HEK293 (cell line): ENCODE measurements at regions not wholly inside any gene's neighbourhood (a gene's known extent, or its start where the extent isn't known, plus 50 kb on each side); places are given as distances from the start of the nearest gene placed in this dataset.

ENCODE experiments used
- CTCF ChIA-PET: fragments of 350-600 bp; formaldehyde crosslinking; extraction: SDS; loops from one replicate; lab custom pipeline; 2021; ENCODE audit warnings: antibody characterized with exemption; lab: Yijun Ruan, JAX
- POLR2A ChIA-PET: fragments of 300-600 bp; formaldehyde crosslinking; extraction: SDS; loops from one replicate; lab custom pipeline; 2020; ENCODE audit warnings: antibody characterized with exemption, inconsistent platforms; lab: Yijun Ruan, JAX
- H3K27ac ChIP-seq: fragments of 200-500 bp; sonication (Bioruptor generic); 2 replicates; pipeline ENCODE4 v1.5.1; 2014; ENCODE audit warnings: low read depth, low read length, control low read depth, inconsistent platforms; ENCODE audit errors: extremely low read depth
- H3K36me3 ChIP-seq, 2 experiments: fragments of 200-500 bp in 1 of 2; sonication (Bioruptor generic) in 1 of 2; 1 replicate in 1 of 2; 2 replicates in 1 of 2; pipeline ENCODE4 v1.5.1; 2014 to 2017; ENCODE audit warnings: inconsistent platforms in 2 of 2, low read length in 2 of 2; ENCODE audit not compliant: control insufficient read depth in 2 of 2, insufficient read depth in 1 of 2
- H3K4me1 ChIP-seq: fragments of 200-500 bp; sonication (Bioruptor generic); 2 replicates; pipeline ENCODE4 v1.5.1; 2014; ENCODE audit warnings: mild to moderate bottlenecking, low read length, inconsistent platforms; ENCODE audit not compliant: control insufficient read depth, insufficient read depth
- H3K4me3 ChIP-seq: 2 replicates; pipeline ENCODE4 v1.5.1; 2011; ENCODE audit warnings: low read depth, mild to moderate bottlenecking, control low read depth, low read length, moderate library complexity
- H3K9me3 ChIP-seq: fragments of 200-500 bp; sonication (Bioruptor generic); 2 replicates; pipeline ENCODE4 v1.5.1; 2014; ENCODE audit warnings: low read depth, low read length, inconsistent platforms; ENCODE audit not compliant: control insufficient read depth, insufficient read depth
- EGR2 ChIP-seq: fragments of 450-650 bp; formaldehyde crosslinking; IDR thresholded peaks from 2 replicates; pipeline ENCODE4 v1.5.1; 2016; ENCODE audit warnings: low read depth, missing biosample characterization, missing genetic modification characterization
- FEZF1 ChIP-seq: fragments of 450-650 bp; formaldehyde crosslinking; IDR thresholded peaks from 2 replicates; pipeline ENCODE4 v1.5.1; 2016; ENCODE audit warnings: missing biosample characterization, missing genetic modification characterization
- GLI2 ChIP-seq: fragments of 450-650 bp; formaldehyde crosslinking; IDR thresholded peaks from 2 replicates; pipeline ENCODE4; 2017; ENCODE audit warnings: missing biosample characterization, missing genetic modification characterization, low read depth, borderline replicate concordance
- HOXA7 ChIP-seq: sonication (generic); formaldehyde crosslinking; IDR thresholded peaks from 2 replicates; pipeline ENCODE4 v1.8.1; 2022; ENCODE audit warnings: missing genetic modification reagents, borderline replicate concordance
- KLF16 ChIP-seq: fragments of 450-650 bp; formaldehyde crosslinking; IDR thresholded peaks from 2 replicates; pipeline ENCODE4 v1.5.1; 2017; ENCODE audit warnings: missing biosample characterization, missing genetic modification characterization
- SCRT1 ChIP-seq: fragments of 450-650 bp; formaldehyde crosslinking; IDR thresholded peaks from 2 replicates; pipeline ENCODE4 v1.5.1; 2016; ENCODE audit warnings: missing biosample characterization, missing genetic modification characterization, borderline replicate concordance
- ZBTB48 ChIP-seq: fragments of 450-650 bp; formaldehyde crosslinking; IDR thresholded peaks from 2 replicates; pipeline ENCODE4 v1.5.1; 2016; ENCODE audit warnings: missing biosample characterization, missing genetic modification characterization
- ZNF155 ChIP-seq: fragments of 450-650 bp; formaldehyde crosslinking; IDR thresholded peaks from 2 replicates; pipeline ENCODE4 v1.5.1; 2016; ENCODE audit warnings: missing biosample characterization, missing genetic modification characterization
- ZNF16 ChIP-seq: fragments of 450-650 bp; formaldehyde crosslinking; IDR thresholded peaks from 2 replicates; pipeline ENCODE4 v1.5.1; 2016; ENCODE audit warnings: low read depth, missing biosample characterization, missing genetic modification characterization
- ZNF19 ChIP-seq: fragments of 450-650 bp; formaldehyde crosslinking; IDR thresholded peaks from 2 replicates; pipeline ENCODE4; 2016; ENCODE audit warnings: missing biosample characterization, missing genetic modification characterization, low read depth
- ZNF350 ChIP-seq: fragments of 450-650 bp; formaldehyde crosslinking; IDR thresholded peaks from 2 replicates; pipeline ENCODE4 v1.5.0; 2017; ENCODE audit warnings: missing biosample characterization, mild to moderate bottlenecking, missing genetic modification characterization
- ZNF501 ChIP-seq: fragments of 450-650 bp; formaldehyde crosslinking; IDR thresholded peaks from 2 replicates; pipeline ENCODE4 v1.5.1; 2016; ENCODE audit warnings: missing biosample characterization, missing genetic modification characterization
- ZNF571 ChIP-seq: fragments of 450-650 bp; formaldehyde crosslinking; IDR thresholded peaks from 2 replicates; pipeline ENCODE4 v1.5.0; 2017; ENCODE audit warnings: missing biosample characterization, missing genetic modification characterization
- ZNF585B ChIP-seq: fragments of 450-650 bp; formaldehyde crosslinking; IDR thresholded peaks from 2 replicates; pipeline ENCODE4 v1.5.1; 2016; ENCODE audit warnings: missing biosample characterization, missing genetic modification characterization
- ZNF626 ChIP-seq: fragments of 450-650 bp; sonication (Bioruptor Pico); formaldehyde crosslinking; IDR thresholded peaks from 2 replicates; pipeline ENCODE4 v1.5.1; 2018; ENCODE audit warnings: missing biosample characterization, missing genetic modification characterization, inconsistent platforms
- ZNF843 ChIP-seq: fragments of 450-650 bp; formaldehyde crosslinking; IDR thresholded peaks from 2 replicates; pipeline ENCODE4 v1.5.1; 2016; ENCODE audit warnings: missing biosample characterization, missing genetic modification characterization
- TF ChIP-seq, protein P1 (sequence below): fragments of 450-650 bp; formaldehyde crosslinking; IDR thresholded peaks from 2 replicates; pipeline ENCODE4 v1.5.0; 2017; ENCODE audit warnings: missing biosample characterization, missing genetic modification characterization, borderline replicate concordance
- TF ChIP-seq, protein P2 (sequence below): fragments of 450-650 bp; formaldehyde crosslinking; IDR thresholded peaks from 2 replicates; pipeline ENCODE4 v1.5.1; 2016; ENCODE audit warnings: missing biosample characterization, missing genetic modification characterization
- TF ChIP-seq, protein P3 (sequence below): fragments of 450-650 bp; formaldehyde crosslinking; IDR thresholded peaks from 2 replicates; pipeline ENCODE4 v1.5.1; 2016; ENCODE audit warnings: missing biosample characterization, missing genetic modification characterization, borderline replicate concordance

DNA sequence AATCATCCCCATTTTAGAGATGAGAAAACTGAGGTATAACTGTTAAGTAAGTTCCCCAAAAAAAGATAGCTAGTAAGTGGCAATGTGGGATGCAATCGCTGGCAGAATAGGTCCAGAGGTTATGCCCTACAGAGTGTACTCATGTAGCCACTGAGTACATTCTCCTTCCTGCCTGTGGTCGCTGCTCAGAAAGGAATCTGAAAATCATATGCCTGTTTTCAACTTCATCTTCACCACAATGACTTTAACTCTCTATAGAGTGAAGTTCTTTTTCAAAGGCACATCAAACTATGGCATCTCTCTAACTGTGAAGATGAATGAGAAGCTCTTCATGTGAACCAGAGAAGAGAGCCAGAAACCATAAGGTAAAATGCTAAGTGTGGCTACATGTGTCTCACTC is 162.2 kb upstream of the SLC25A13 start:
- ChIA-PET POLR2A (no interaction called here), CTCF (no interaction called here)
- TF ChIP-seq GLI2 (tag by site-specific recombination) (no peak), ZNF16 (tag by site-specific recombination) (no peak), SCRT1 (tag by site-specific recombination) (no peak), EGR2 (tag by site-specific recombination) (no peak), ZNF19 (tag by site-specific recombination) (no peak), ZNF571 (no peak), ZNF155 (no peak), FEZF1 (no peak), ZNF626 (no peak), ZBTB48 (tag by site-specific recombination) (no peak), HOXA7 (CRISPR knock-in tag) (no peak), ZNF585B (tag by site-specific recombination) (no peak), ZNF843 (no peak), ZNF350 (tag by site-specific recombination) (no peak), ZNF501 (no peak), KLF16 (no peak)
- TF ChIP-seq, protein P1, sequence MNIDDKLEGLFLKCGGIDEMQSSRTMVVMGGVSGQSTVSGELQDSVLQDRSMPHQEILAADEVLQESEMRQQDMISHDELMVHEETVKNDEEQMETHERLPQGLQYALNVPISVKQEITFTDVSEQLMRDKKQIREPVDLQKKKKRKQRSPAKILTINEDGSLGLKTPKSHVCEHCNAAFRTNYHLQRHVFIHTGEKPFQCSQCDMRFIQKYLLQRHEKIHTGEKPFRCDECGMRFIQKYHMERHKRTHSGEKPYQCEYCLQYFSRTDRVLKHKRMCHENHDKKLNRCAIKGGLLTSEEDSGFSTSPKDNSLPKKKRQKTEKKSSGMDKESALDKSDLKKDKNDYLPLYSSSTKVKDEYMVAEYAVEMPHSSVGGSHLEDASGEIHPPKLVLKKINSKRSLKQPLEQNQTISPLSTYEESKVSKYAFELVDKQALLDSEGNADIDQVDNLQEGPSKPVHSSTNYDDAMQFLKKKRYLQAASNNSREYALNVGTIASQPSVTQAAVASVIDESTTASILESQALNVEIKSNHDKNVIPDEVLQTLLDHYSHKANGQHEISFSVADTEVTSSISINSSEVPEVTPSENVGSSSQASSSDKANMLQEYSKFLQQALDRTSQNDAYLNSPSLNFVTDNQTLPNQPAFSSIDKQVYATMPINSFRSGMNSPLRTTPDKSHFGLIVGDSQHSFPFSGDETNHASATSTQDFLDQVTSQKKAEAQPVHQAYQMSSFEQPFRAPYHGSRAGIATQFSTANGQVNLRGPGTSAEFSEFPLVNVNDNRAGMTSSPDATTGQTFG (tag by site-specific recombination) = no peak
- TF ChIP-seq, protein P2, sequence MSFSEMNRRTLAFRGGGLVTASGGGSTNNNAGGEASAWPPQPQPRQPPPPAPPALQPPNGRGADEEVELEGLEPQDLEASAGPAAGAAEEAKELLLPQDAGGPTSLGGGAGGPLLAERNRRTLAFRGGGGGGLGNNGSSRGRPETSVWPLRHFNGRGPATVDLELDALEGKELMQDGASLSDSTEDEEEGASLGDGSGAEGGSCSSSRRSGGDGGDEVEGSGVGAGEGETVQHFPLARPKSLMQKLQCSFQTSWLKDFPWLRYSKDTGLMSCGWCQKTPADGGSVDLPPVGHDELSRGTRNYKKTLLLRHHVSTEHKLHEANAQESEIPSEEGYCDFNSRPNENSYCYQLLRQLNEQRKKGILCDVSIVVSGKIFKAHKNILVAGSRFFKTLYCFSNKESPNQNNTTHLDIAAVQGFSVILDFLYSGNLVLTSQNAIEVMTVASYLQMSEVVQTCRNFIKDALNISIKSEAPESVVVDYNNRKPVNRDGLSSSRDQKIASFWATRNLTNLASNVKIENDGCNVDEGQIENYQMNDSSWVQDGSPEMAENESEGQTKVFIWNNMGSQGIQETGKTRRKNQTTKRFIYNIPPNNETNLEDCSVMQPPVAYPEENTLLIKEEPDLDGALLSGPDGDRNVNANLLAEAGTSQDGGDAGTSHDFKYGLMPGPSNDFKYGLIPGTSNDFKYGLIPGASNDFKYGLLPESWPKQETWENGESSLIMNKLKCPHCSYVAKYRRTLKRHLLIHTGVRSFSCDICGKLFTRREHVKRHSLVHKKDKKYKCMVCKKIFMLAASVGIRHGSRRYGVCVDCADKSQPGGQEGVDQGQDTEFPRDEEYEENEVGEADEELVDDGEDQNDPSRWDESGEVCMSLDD = no peak
- TF ChIP-seq, protein P3, sequence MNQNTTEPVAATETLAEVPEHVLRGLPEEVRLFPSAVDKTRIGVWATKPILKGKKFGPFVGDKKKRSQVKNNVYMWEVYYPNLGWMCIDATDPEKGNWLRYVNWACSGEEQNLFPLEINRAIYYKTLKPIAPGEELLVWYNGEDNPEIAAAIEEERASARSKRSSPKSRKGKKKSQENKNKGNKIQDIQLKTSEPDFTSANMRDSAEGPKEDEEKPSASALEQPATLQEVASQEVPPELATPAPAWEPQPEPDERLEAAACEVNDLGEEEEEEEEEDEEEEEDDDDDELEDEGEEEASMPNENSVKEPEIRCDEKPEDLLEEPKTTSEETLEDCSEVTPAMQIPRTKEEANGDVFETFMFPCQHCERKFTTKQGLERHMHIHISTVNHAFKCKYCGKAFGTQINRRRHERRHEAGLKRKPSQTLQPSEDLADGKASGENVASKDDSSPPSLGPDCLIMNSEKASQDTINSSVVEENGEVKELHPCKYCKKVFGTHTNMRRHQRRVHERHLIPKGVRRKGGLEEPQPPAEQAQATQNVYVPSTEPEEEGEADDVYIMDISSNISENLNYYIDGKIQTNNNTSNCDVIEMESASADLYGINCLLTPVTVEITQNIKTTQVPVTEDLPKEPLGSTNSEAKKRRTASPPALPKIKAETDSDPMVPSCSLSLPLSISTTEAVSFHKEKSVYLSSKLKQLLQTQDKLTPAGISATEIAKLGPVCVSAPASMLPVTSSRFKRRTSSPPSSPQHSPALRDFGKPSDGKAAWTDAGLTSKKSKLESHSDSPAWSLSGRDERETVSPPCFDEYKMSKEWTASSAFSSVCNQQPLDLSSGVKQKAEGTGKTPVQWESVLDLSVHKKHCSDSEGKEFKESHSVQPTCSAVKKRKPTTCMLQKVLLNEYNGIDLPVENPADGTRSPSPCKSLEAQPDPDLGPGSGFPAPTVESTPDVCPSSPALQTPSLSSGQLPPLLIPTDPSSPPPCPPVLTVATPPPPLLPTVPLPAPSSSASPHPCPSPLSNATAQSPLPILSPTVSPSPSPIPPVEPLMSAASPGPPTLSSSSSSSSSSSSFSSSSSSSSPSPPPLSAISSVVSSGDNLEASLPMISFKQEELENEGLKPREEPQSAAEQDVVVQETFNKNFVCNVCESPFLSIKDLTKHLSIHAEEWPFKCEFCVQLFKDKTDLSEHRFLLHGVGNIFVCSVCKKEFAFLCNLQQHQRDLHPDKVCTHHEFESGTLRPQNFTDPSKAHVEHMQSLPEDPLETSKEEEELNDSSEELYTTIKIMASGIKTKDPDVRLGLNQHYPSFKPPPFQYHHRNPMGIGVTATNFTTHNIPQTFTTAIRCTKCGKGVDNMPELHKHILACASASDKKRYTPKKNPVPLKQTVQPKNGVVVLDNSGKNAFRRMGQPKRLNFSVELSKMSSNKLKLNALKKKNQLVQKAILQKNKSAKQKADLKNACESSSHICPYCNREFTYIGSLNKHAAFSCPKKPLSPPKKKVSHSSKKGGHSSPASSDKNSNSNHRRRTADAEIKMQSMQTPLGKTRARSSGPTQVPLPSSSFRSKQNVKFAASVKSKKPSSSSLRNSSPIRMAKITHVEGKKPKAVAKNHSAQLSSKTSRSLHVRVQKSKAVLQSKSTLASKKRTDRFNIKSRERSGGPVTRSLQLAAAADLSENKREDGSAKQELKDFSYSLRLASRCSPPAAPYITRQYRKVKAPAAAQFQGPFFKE (tag by site-specific recombination) = no peak
- Histone ChIP-seq H3K9me3 (no peaks in the 10 kb centered on the region), H3K27ac (no peak overlapping the region), H3K4me1 (no peaks in the 10 kb centered on the region), H3K36me3 (no peaks in the 10 kb centered on the region), H3K4me3 (no peak overlapping the region)
